ENCODE measurements at regions not wholly inside any gene's neighbourhood (a gene's known extent, or its start where the extent isn't known, plus 50 kb on each side); places are given as distances from the start of the nearest gene placed in this dataset.

DNA sequence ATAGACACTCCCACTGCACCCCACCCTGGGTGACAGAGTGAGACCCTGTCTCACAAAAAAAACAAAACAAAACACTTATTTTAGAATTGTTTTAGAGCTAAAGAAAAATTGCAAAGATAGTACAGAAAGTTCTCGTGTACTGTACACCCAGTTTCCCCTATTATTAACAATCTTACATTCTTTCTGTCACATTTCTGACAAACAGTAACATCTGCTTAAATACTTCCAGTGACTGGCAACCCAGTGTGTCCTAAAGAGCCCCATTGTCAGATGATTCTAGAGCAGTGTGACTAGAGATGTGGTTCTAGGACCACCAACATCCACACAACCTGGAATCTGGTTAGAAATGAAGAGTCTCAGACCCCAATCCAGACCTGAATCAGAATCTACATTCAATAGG, 90.5 kb downstream of the LEPR start:
- ATAC-seq (ENCODE audit: low read depth) (no peak), DNase-seq (no peak)
- no peak overlapping the region for H3K9ac ChIP-seq (ENCODE audit: low read depth, low read length)
- in situ Hi-C loops (cut with MboI; ENCODE audit: low sequenced_read_pairs): no loop called here
- H3K23ac ChIP-seq (ENCODE audit: low read depth, low read length): no peak overlapping the region
- H3K4me1 ChIP-seq (ENCODE audit: control insufficient read depth, insufficient read depth, low read length): peaks cover 11% of the 10 kb centered on the region
- H2BK20ac ChIP-seq (ENCODE audit: low read depth, low read length): peak overlapping the region; percentile 48
- H3K9me1 ChIP-seq (ENCODE audit: insufficient read depth, low read length): peaks cover 4% of the 10 kb centered on the region; the same call in 1 of the 2 replicates
- TF ChIP-seq FOS (IDR thresholded peaks at IDR 0.05; ENCODE audit: low read depth, low read length) (no peak), BHLHE40 (IDR thresholded peaks at IDR 0.05; ENCODE audit: low read depth, low read length) (no peak), USF2 (IDR thresholded peaks at IDR 0.05; ENCODE audit: low read depth, low read length) (no peak), MAZ (IDR thresholded peaks at IDR 0.05; ENCODE audit: borderline replicate concordance, low read depth, low read length) (no peak)
- no peak overlapping the region for H4K8ac ChIP-seq (ENCODE audit: low read depth in 2 of 2, low read length in 2 of 2)
- no peak overlapping the region; the same call in 1 of the 2 replicates for H3K14ac ChIP-seq (replicated peaks; ENCODE audit: low read depth, low read length)
- no peak overlapping the region for H2AFZ ChIP-seq (replicated peaks; ENCODE audit: low read length, poor library complexity)
- BruUV-seq (replicated peaks): no TSS peak
- no peaks in the 10 kb centered on the region for H3K27me3 ChIP-seq (ENCODE audit: control insufficient read depth, insufficient read depth, low read length)
- peak overlapping the region; percentile 42; the same call in 1 of the 2 replicates for H2BK120ac ChIP-seq (ENCODE audit: low read depth, low read length)
- H3K79me1 ChIP-seq (ENCODE audit: low read depth in 1 of 2, low read length in 2 of 2): no peaks in the 10 kb centered on the region
- peak overlapping the region; percentile 57; the same call in 1 of the 2 replicates for H3K4ac ChIP-seq (ENCODE audit: low read depth, low read length)
- no peak overlapping the region for H2AK9ac ChIP-seq (replicated peaks; ENCODE audit: low read depth, low read length, poor library complexity)
- H3K4me2 ChIP-seq (ENCODE audit: low read depth, low read length): no peak overlapping the region
- POLR2A ChIA-PET (ENCODE audit: unreplicated experiment): no interaction called here
- CTCF ChIA-PET: no interaction called here
- no peak overlapping the region for H3K27ac ChIP-seq (ENCODE audit: insufficient read depth, low read length)
- no peak overlapping the region for H2BK5ac ChIP-seq (ENCODE audit: low read depth, low read length, poor library complexity, severe bottlenecking)
- no peaks in the 10 kb centered on the region for H3K9me3 ChIP-seq (ENCODE audit: control insufficient read depth, insufficient read depth, low read length)
- dilution Hi-C loops (cut with HindIII; ENCODE audit: low sequenced_read_pairs, unreplicated experiment): no loop called here
- no peak overlapping the region for H4K5ac ChIP-seq (ENCODE audit: low read depth, low read length)
- intact Hi-C loops (cut with micrococcal nuclease): no loop called here
- H2AK5ac ChIP-seq (ENCODE audit: low read depth, low read length): no peak overlapping the region
- H3K56ac ChIP-seq (ENCODE audit: extremely low read depth, insufficient read depth, low read length): no peak overlapping the region
- no peak overlapping the region for H3K4me3 ChIP-seq (ENCODE audit: insufficient read depth, low read depth, low read length)
- H2BK15ac ChIP-seq (ENCODE audit: low read depth, low read length): no peak overlapping the region
- H3K18ac ChIP-seq (ENCODE audit: low read depth, low read length): peak overlapping the region; percentile 5; the same call in 1 of the 2 replicates
- peak overlapping the region; percentile 13; the same call in 1 of the 2 replicates for H4K91ac ChIP-seq (ENCODE audit: insufficient read depth, low read depth, low read length)
- no peaks in the 10 kb centered on the region for H4K20me1 ChIP-seq (ENCODE audit: insufficient read depth, low read length)
- WGBS, 2 experiments (ENCODE audit: extremely low coverage in 2 of 2, insufficient read length in 1 of 2): no CpG with 5 or more reads among the region's 1 CpG
- no peaks in the 10 kb centered on the region for H3K36me3 ChIP-seq (ENCODE audit: control insufficient read depth, insufficient read depth, low read length)
